Naive thymus-derived CD4-positive, alpha-beta T cell (primary cell): ENCODE measurements at regions not wholly inside any gene's neighbourhood (a gene's known extent, or its start where the extent isn't known, plus 50 kb on each side); places are given as distances from the start of the nearest gene placed in this dataset.

Experiments used
- ATAC-seq: fragments of 150-1000 bp; cut with Tn5 transposase; 2 replicates; pipeline ENCODE4 v1.10.0; 2021; ENCODE audit warnings: mild to moderate bottlenecking, moderate library complexity
- CTCF ChIA-PET: fragments of 350-600 bp; sonication (Branson Sonifier 250); formaldehyde crosslinking; loops from one replicate; lab custom pipeline; 2021; ENCODE audit warnings: antibody characterized with exemption; lab: Charles Lee
- POLR2A ChIA-PET: fragments of 350-600 bp; sonication (Branson Sonifier 250); formaldehyde crosslinking; loops from one replicate; lab custom pipeline; 2021; ENCODE audit warnings: antibody characterized with exemption, inconsistent platforms; lab: Charles Lee
- DNase-seq, 9 donors: peaks; one replicate each; pipeline versions ENCODE4 v3.0.0 to v3.0.0-alpha.2; 2020 to 2022; ENCODE audit warnings: mixed read lengths in 1 of 9
- H3K27ac ChIP-seq: one replicate; pipeline ENCODE4 v1.7.0; 2013; ENCODE audit warnings: mild to moderate bottlenecking, low read depth, low read length, moderate library complexity
- H3K27me3 ChIP-seq, 2 donors: one replicate each; pipeline ENCODE4 v1.7.0; 2013; ENCODE audit warnings: low read length in 2 of 2, mild to moderate bottlenecking in 2 of 2, moderate library complexity in 2 of 2; ENCODE audit not compliant: control insufficient read depth in 2 of 2, insufficient read depth in 2 of 2
- H3K36me3 ChIP-seq, 3 experiments: 1 replicate in 2 of 3; 2 replicates in 1 of 3; pipeline ENCODE4 v1.7.0; 2013; ENCODE audit warnings: low read length in 3 of 3, mild to moderate bottlenecking in 3 of 3, moderate library complexity in 1 of 3; ENCODE audit not compliant: insufficient read depth in 3 of 3, control insufficient read depth in 2 of 3
- H3K4me1 ChIP-seq, 2 donors: one replicate each; pipeline ENCODE4 v1.7.0; 2013; ENCODE audit warnings: low read length in 2 of 2, mild to moderate bottlenecking in 2 of 2, moderate library complexity in 1 of 2; ENCODE audit not compliant: control insufficient read depth in 2 of 2, insufficient read depth in 2 of 2
- H3K4me3 ChIP-seq: 2 replicates; pipeline ENCODE4 v1.7.0; 2013; ENCODE audit warnings: mild to moderate bottlenecking, low read length
- H3K9me3 ChIP-seq, 3 experiments: 1 replicate in 2 of 3; 2 replicates in 1 of 3; pipeline ENCODE4 v1.7.0; 2013; ENCODE audit warnings: low read length in 3 of 3; ENCODE audit not compliant: control insufficient read depth in 2 of 3
- H3K27ac Mint-ChIP-seq, 9 donors: one replicate each; pipeline ENCODE4 v1.8.0; 2020 to 2022; ENCODE audit warnings: mixed read lengths in 9 of 9, mild to moderate bottlenecking in 8 of 9, moderate library complexity in 5 of 9, inconsistent platforms in 2 of 9
- H3K27me3 Mint-ChIP-seq, 5 donors: one replicate each; pipeline ENCODE4 v1.8.0; 2021 to 2022; ENCODE audit warnings: mixed read lengths in 5 of 5, mild to moderate bottlenecking in 1 of 5
- H3K36me3 Mint-ChIP-seq, 5 donors: one replicate each; pipeline ENCODE4 v1.8.0; 2020 to 2022; ENCODE audit warnings: mixed read lengths in 5 of 5, mild to moderate bottlenecking in 3 of 5, inconsistent platforms in 1 of 5
- H3K4me1 Mint-ChIP-seq, 7 donors: one replicate each; pipeline ENCODE4 v1.8.0; 2020 to 2022; ENCODE audit warnings: mixed read lengths in 7 of 7, mild to moderate bottlenecking in 3 of 7, inconsistent platforms in 1 of 7
- H3K4me3 Mint-ChIP-seq, 10 donors: one replicate each; pipeline ENCODE4 v1.8.0; 2020 to 2022; ENCODE audit warnings: mild to moderate bottlenecking in 10 of 10, mixed read lengths in 10 of 10, moderate library complexity in 6 of 10, inconsistent platforms in 2 of 10
- H3K9me3 Mint-ChIP-seq, 11 donors: one replicate each; pipeline ENCODE4 v1.8.0; 2020 to 2022; ENCODE audit warnings: mixed read lengths in 11 of 11, mild to moderate bottlenecking in 4 of 11, inconsistent platforms in 1 of 11, moderate library complexity in 1 of 11
- intact Hi-C, 2 donors: fragments of 100-400 bp; cut with micrococcal nuclease; formaldehyde crosslinking; loops; one replicate each; pipeline ENCODE4 v1.15.1; 2023

DNA sequence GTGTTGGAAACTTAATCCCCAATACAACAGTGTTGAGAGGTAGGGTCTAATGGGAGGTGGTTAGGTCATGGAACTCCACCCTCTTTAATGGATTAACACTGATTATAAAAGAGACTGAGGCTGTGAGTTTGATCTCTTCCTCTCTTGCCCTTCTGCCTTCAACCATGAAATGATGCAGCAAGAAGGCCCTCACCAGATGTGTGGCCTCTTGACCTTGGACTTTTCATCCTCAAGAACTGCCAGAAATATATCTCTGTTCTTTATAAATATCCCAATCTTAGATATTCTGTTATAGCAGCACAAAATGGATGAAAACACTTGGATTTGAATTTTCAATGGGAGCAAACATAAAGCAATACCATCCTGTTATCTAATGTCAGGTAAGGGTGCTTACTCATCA, 67.6 kb downstream of the NMUR2 start:
- Histone ChIP-seq H3K4me3 (no peak overlapping the region), H3K27ac (no peak overlapping the region), H3K36me3 (no peaks in the 10 kb centered on the region), H3K27me3 (no peaks in the 10 kb centered on the region), H3K4me1 (no peaks in the 10 kb centered on the region), H3K9me3 (no peaks in the 10 kb centered on the region)
- Mint-ChIP-seq H3K9me3 (peaks cover 0 to 3% (median 0%) of the 10 kb centered on the region in 11 donors), H3K27me3 (peaks cover 0 to 6% (median 0%) of the 10 kb centered on the region in 5 donors), H3K4me3 (no peak overlapping the region), H3K4me1 (no peaks in the 10 kb centered on the region), H3K36me3 (no peaks in the 10 kb centered on the region), H3K27ac (no peak overlapping the region)
- POLR2A ChIA-PET = no interaction called here
- CTCF ChIA-PET = no interaction called here
- no peak for DNase-seq
- ATAC-seq = no peak
- intact Hi-C loops = no loop called here

DNA sequence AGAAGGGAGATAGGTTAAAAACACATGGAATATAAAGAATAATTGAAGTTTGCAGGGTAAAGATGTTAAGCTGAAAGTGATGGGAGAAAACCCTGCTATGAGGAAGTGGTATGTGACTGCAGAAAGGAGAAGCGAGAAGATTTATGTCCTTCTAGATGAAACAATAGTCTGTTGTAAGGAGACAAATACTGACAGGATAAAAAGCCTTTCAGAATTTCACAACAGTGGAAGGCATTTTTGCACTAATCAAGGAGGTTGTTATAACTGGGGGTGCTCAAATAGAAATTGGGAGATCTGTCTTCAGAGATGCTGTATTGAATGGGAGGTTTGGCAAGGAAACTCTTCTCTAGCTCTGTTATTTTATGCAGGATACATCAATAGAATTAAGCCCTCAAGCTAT, 69.6 kb downstream of the NMUR2 start:
- H3K4me3 ChIP-seq = no peak overlapping the region
- intact Hi-C loops = no loop called here
- Mint-ChIP-seq H3K27me3 (peaks cover 0 to 6% (median 0%) of the 10 kb centered on the region in 5 donors), H3K36me3 (no peaks in the 10 kb centered on the region), H3K27ac (no peak overlapping the region), H3K9me3 (peaks cover 0 to 3% (median 0%) of the 10 kb centered on the region in 11 donors), H3K4me1 (no peaks in the 10 kb centered on the region), H3K4me3 (no peak overlapping the region)
- H3K4me1 ChIP-seq = no peaks in the 10 kb centered on the region
- no peaks in the 10 kb centered on the region for H3K27me3 ChIP-seq
- CTCF ChIA-PET = no interaction called here
- no peak overlapping the region for H3K27ac ChIP-seq
- POLR2A ChIA-PET = no interaction called here
- DNase-seq (no peak), ATAC-seq (no peak)
- no peaks in the 10 kb centered on the region for H3K36me3 ChIP-seq
- no peaks in the 10 kb centered on the region for H3K9me3 ChIP-seq

DNA sequence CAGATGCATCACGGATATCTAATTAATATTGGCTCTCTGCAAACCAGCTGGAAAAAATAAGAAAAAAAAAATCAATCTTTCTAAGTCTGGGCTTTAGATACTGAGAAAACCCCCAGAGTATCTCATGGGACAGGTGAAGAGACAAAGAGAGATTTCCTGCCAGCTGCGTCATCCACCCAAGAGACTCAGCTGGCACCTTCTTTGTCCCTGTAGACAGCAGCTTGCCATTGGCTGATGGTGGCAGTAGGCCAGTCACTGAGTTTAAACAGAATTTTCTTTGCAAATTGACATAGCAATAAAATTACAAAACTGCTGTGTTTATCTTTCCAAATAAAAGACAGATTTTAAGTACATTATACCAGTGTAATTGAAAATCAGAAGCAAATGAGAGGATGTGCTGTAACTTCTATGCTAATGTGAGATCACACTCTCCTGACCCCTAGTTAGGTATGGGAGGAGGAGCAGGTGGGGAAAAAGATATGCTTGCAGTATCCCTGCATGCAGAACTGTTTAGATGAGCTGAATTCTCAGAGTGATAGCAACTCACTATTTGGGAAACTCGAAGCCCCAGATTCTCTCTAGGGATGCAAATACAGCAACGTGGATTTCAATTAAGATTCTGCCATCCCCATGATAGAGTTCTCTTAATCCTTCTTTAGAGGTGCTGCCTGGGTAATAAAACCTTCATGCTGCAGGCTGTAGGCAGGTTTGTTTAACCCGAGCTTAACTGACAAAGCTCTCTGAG, 72.2 kb downstream of the NMUR2 start:
- Histone ChIP-seq H3K4me1 (no peaks in the 10 kb centered on the region), H3K27ac (no peak overlapping the region), H3K27me3 (no peaks in the 10 kb centered on the region), H3K4me3 (no peak overlapping the region), H3K9me3 (no peaks in the 10 kb centered on the region), H3K36me3 (no peaks in the 10 kb centered on the region)
- Mint-ChIP-seq H3K4me3 (no peak overlapping the region), H3K9me3 (peaks cover 0 to 3% (median 0%) of the 10 kb centered on the region in 11 donors), H3K4me1 (no peaks in the 10 kb centered on the region), H3K36me3 (no peaks in the 10 kb centered on the region), H3K27me3 (peaks cover 0 to 12% (median 7%) of the 10 kb centered on the region in 5 donors), H3K27ac (no peak overlapping the region)
- CTCF ChIA-PET = no interaction called here
- DNase-seq = no peak
- intact Hi-C loops = no loop called here
- POLR2A ChIA-PET = interaction anchor here (0.6 kb wide), 1 partner anchor 15 kb away, joined by 3 read pairs; no protein-coding TSS in a partner anchor
- ATAC-seq = no peak

DNA sequence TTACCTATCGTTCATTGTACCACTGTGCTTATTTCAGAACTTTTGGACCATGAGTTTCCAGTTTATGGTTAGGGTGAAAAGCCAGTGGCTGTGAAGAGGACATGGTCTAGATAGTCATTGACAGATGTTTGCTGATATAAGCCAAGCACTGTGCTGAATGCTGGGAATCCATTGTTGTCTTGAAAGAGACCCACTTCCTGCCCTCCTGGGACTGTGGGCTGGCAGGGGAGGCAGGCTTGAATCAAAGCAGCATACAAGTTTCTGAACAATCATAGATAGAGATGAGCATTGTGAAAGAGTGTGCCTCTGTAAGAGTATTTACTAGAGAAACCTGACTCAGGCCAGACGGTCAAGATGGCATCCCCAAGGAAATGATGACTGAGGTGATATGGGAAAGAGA, 73.4 kb downstream of the NMUR2 start:
- DNase-seq (no peak), ATAC-seq (no peak)
- Mint-ChIP-seq H3K4me3 (no peak overlapping the region), H3K27me3 (peaks cover 0 to 14% (median 7%) of the 10 kb centered on the region in 5 donors), H3K36me3 (no peaks in the 10 kb centered on the region), H3K27ac (no peak overlapping the region), H3K9me3 (peaks cover 0 to 5% (median 0%) of the 10 kb centered on the region in 11 donors), H3K4me1 (no peaks in the 10 kb centered on the region)
- H3K27ac ChIP-seq = no peak overlapping the region
- no peaks in the 10 kb centered on the region for H3K9me3 ChIP-seq
- H3K27me3 ChIP-seq = no peaks in the 10 kb centered on the region
- H3K4me3 ChIP-seq = no peak overlapping the region
- ChIA-PET CTCF (no interaction called here), POLR2A (no interaction called here)
- intact Hi-C loops = no loop called here
- no peaks in the 10 kb centered on the region for H3K4me1 ChIP-seq
- H3K36me3 ChIP-seq = no peaks in the 10 kb centered on the region

DNA sequence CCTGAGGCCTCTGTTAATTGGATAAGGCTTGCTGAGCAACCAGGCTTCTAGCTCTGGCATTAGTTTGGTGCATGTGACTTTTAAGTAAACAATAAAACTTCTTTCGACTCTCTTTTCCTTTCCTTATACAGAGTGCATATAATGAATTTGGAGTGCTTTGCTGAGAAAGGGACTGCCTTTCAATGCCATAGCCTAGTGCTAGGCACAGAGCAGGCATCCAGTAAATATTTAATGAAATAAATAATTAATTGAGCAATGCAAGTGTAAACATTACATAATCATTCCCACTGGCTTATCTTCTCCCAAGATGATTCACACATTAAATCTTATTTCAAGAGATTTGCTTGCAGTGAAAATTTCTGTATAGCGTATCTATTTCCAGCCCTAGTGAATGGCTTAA, 74.1 kb downstream of the NMUR2 start:
- no peak overlapping the region for H3K27ac ChIP-seq
- Mint-ChIP-seq H3K9me3 (peaks cover 0 to 8% (median 0%) of the 10 kb centered on the region in 11 donors), H3K4me1 (no peaks in the 10 kb centered on the region), H3K36me3 (no peaks in the 10 kb centered on the region), H3K4me3 (no peak overlapping the region), H3K27ac (no peak overlapping the region), H3K27me3 (peaks cover 0 to 16% (median 7%) of the 10 kb centered on the region in 5 donors)
- H3K36me3 ChIP-seq = no peaks in the 10 kb centered on the region
- intact Hi-C loops = no loop called here
- ChIA-PET CTCF (no interaction called here), POLR2A (no interaction called here)
- no peak overlapping the region for H3K4me3 ChIP-seq
- no peak for DNase-seq
- no peaks in the 10 kb centered on the region for H3K4me1 ChIP-seq
- no peaks in the 10 kb centered on the region for H3K9me3 ChIP-seq
- ATAC-seq = no peak
- H3K27me3 ChIP-seq = no peaks in the 10 kb centered on the region

DNA sequence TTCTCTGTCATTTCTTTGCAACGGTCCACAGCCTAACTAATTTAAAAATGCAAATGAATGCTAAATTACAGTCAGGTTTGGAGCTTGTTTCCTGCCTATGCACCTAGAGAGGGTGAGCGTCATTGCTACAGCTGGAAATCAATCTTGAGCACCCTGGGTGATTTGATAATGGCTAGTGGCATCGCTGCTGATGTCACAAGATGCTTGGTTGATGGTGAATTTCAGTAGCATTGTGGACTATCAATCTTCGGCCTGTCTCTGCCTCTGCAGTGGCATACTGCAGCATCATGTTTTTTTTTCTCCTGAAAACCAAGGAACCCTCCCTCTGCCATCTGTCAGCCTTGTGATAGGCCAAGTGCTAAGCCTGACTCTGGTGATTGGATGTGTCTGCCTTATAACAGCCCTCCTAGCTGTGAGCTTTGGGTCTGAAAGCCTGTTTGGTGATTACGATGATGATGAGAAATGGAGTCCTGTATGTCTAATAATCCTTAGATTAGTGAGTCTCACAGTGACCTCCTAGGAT, 75.3 kb downstream of the NMUR2 start:
- no peak overlapping the region for H3K4me3 Mint-ChIP-seq
- ATAC-seq (no peak), DNase-seq (no peak)
- Histone ChIP-seq H3K4me3 (no peak overlapping the region), H3K4me1 (no peaks in the 10 kb centered on the region), H3K9me3 (no peaks in the 10 kb centered on the region), H3K27me3 (no peaks in the 10 kb centered on the region), H3K36me3 (no peaks in the 10 kb centered on the region), H3K27ac (no peak overlapping the region)
- ChIA-PET CTCF (no interaction called here), POLR2A (no interaction called here)
- H3K4me1 Mint-ChIP-seq = no peaks in the 10 kb centered on the region
- H3K9me3 Mint-ChIP-seq = peaks cover 0 to 9% (median 4%) of the 10 kb centered on the region in 11 donors
- intact Hi-C loops = no loop called here
- peaks cover 0 to 16% (median 7%) of the 10 kb centered on the region in 5 donors for H3K27me3 Mint-ChIP-seq
- H3K36me3 Mint-ChIP-seq = no peaks in the 10 kb centered on the region
- no peak overlapping the region for H3K27ac Mint-ChIP-seq

DNA sequence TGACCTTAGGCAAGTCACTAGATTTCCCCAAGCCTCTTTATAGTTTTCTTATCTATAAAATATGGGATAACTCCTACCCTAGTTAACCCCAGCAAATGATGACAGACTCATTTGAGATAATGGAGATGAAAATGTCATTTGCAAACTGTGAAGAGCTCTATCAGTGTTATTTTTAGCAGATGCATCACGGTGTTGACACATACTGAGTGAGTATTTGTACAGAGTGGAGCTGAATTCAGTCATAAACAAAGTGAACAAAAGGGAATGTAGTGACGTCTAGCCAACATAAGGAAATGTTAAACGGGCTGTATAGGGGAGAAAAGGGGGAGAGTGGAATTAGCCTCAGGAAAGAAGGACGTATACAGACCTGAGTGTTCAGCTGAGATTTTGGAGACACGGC, 75.9 kb downstream of the NMUR2 start:
- DNase-seq = no peak

More for the DNA sequence above, 75.9 kb downstream of the NMUR2 start:
- Mint-ChIP-seq H3K9me3 (peaks cover 0 to 9% (median 4%) of the 10 kb centered on the region in 11 donors), H3K4me3 (no peak overlapping the region), H3K36me3 (no peaks in the 10 kb centered on the region), H3K27me3 (peaks cover 0 to 15% (median 7%) of the 10 kb centered on the region in 5 donors), H3K27ac (no peak overlapping the region), H3K4me1 (no peaks in the 10 kb centered on the region)
- H3K27ac ChIP-seq = no peak overlapping the region
- no peaks in the 10 kb centered on the region for H3K4me1 ChIP-seq
- no peak for ATAC-seq
- H3K27me3 ChIP-seq = no peaks in the 10 kb centered on the region
- CTCF ChIA-PET = no interaction called here
- H3K4me3 ChIP-seq = no peak overlapping the region
- intact Hi-C loops = no loop called here
- no peaks in the 10 kb centered on the region for H3K9me3 ChIP-seq
- H3K36me3 ChIP-seq = no peaks in the 10 kb centered on the region
- POLR2A ChIA-PET = no interaction called here
